Hepatocyte (in vitro differentiated cells): ENCODE measurements at regions not wholly inside any gene's neighbourhood (a gene's known extent, or its start where the extent isn't known, plus 50 kb on each side); places are given as distances from the start of the nearest gene placed in this dataset.

Source experiments
- DNase-seq: peaks from one replicate; pipeline ENCODE4 v3.0.0-alpha.2; 2016; ENCODE audit warnings: low spot score
- H2AFZ ChIP-seq: fragments of 200-600 bp; sonication (generic); 2 replicates; pipeline ENCODE4 v1.6.0; 2016; ENCODE audit warnings: antibody characterized with exemption, mild to moderate bottlenecking
- H3K27ac ChIP-seq: fragments of 200-600 bp; sonication (generic); 2 replicates; pipeline ENCODE4 v1.5.1; 2016; ENCODE audit warnings: mild to moderate bottlenecking
- H3K27me3 ChIP-seq: fragments of 200-600 bp; sonication (generic); 2 replicates; pipeline ENCODE4 v1.6.1; 2016
- H3K36me3 ChIP-seq: fragments of 200-600 bp; sonication (generic); replicated peaks from 2 replicates; pipeline ENCODE4 v1.5.1; 2016; ENCODE audit warnings: low read depth; ENCODE audit not compliant: insufficient read depth
- H3K4me1 ChIP-seq: fragments of 200-600 bp; sonication (generic); 2 replicates; pipeline ENCODE4 v1.5.1; 2016; ENCODE audit warnings: mild to moderate bottlenecking, moderate library complexity; ENCODE audit not compliant: insufficient read depth
- H3K4me2 ChIP-seq: fragments of 200-600 bp; sonication (generic); 2 replicates; pipeline ENCODE4 v1.6.0; 2016
- H3K4me3 ChIP-seq: fragments of 200-600 bp; sonication (generic); 2 replicates; pipeline ENCODE4 v1.5.1; 2016; ENCODE audit warnings: mild to moderate bottlenecking
- H3K79me2 ChIP-seq: fragments of 200-600 bp; sonication (generic); 2 replicates; pipeline ENCODE4 v1.6.0; 2017; ENCODE audit warnings: mild to moderate bottlenecking
- H3K9me2 ChIP-seq: fragments of 200-600 bp; sonication (generic); replicated peaks from 2 replicates; pipeline ENCODE4 v1.6.0; 2017; ENCODE audit warnings: mild to moderate bottlenecking; ENCODE audit not compliant: insufficient read depth
- H3K9me3 ChIP-seq: fragments of 200-600 bp; sonication (generic); 2 replicates; pipeline ENCODE4 v1.5.1; 2016; ENCODE audit warnings: low read depth, mild to moderate bottlenecking
- H4K20me1 ChIP-seq: fragments of 200-600 bp; sonication (generic); 2 replicates; pipeline ENCODE4 v1.6.0; 2016; ENCODE audit warnings: mild to moderate bottlenecking; ENCODE audit not compliant: insufficient read depth, poor library complexity, severe bottlenecking
- EZH2 ChIP-seq: fragments of 200-600 bp; sonication (generic); IDR thresholded peaks from 2 replicates; pipeline ENCODE4 v1.6.1; 2016; ENCODE audit warnings: antibody characterized with exemption, mild to moderate bottlenecking, borderline replicate concordance
- EZH2phosphoT487 ChIP-seq: fragments of 200-600 bp; sonication (generic); IDR thresholded peaks from one replicate; pipeline ENCODE4 v1.6.1; 2018; ENCODE audit warnings: antibody characterized with exemption, mild to moderate bottlenecking, low read depth, moderate library complexity; ENCODE audit not compliant: unreplicated experiment, severe bottlenecking
- WGBS: methylation state at CpG from one replicate; pipeline ENCODE4 v1.1.6; 2016; ENCODE audit warnings: low lambda C conversion rate; ENCODE audit errors: missing lambda C conversion rate; 5-methylcytosine and 5-hydroxymethylcytosine counted together
- TF ChIP-seq, protein P1 (sequence below): fragments of 200-600 bp; sonication (generic); IDR thresholded peaks from 2 replicates; pipeline ENCODE4 v1.5.1; 2016; ENCODE audit warnings: antibody characterized with exemption, mild to moderate bottlenecking; ENCODE audit not compliant: poor library complexity

DNA sequence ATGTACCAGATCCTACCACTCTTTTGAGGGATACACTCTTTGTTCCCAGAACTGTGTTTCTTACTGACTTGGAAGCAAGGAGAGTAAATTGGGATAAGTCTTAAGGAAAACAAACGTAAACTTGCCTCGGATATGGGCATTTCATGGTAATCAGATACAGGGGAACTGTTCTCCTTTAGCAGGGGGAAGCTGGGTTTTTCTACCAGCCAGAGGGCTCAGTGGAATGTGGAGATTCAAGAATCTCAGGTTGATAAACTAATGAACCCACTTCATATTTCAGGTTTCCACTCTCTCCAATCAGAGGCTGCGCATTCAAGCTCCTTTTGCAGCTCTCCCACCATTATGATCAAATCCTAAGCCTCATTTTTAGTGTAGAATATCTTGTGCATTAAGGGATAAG, 676.5 kb upstream of the FSHR start:
- TF ChIP-seq EZH2phosphoT487 (no peak), EZH2 (no peak)
- TF ChIP-seq, protein P1, sequence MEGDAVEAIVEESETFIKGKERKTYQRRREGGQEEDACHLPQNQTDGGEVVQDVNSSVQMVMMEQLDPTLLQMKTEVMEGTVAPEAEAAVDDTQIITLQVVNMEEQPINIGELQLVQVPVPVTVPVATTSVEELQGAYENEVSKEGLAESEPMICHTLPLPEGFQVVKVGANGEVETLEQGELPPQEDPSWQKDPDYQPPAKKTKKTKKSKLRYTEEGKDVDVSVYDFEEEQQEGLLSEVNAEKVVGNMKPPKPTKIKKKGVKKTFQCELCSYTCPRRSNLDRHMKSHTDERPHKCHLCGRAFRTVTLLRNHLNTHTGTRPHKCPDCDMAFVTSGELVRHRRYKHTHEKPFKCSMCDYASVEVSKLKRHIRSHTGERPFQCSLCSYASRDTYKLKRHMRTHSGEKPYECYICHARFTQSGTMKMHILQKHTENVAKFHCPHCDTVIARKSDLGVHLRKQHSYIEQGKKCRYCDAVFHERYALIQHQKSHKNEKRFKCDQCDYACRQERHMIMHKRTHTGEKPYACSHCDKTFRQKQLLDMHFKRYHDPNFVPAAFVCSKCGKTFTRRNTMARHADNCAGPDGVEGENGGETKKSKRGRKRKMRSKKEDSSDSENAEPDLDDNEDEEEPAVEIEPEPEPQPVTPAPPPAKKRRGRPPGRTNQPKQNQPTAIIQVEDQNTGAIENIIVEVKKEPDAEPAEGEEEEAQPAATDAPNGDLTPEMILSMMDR = no peak
- 55% methylated on average over 3 of the region's 3 CpGs for WGBS

DNA sequence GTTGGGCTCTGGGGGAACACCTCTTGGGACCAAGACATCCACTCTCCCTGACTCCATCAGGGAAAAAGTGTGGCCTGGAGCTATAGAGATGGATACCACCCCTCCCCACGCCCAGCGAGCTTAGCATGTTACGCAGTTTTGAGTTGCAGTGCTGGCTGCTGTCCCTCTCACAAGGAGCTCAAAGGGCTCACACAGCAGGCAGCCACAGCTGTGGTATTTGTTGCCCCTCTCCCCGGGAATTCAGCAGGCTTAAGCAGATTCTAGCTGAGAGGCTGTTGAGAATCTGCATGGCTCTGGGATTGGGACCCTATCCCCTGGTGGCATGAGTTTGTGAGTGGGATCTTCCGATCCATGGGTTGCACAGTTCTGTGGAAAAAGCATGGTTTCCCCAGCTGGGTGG, 673.1 kb upstream of the FSHR start:
- Histone ChIP-seq H3K27me3 (no peaks in the 10 kb centered on the region), H4K20me1 (no peaks in the 10 kb centered on the region), H3K9me2 (no peaks in the 10 kb centered on the region), H3K4me3 (no peak overlapping the region), H3K79me2 (no peaks in the 10 kb centered on the region), H3K9me3 (no peaks in the 10 kb centered on the region), H3K4me1 (peaks cover 3% of the 10 kb centered on the region), H3K4me2 (no peak overlapping the region), H3K36me3 (no peaks in the 10 kb centered on the region), H3K27ac (no peak overlapping the region), H2AFZ (no peak overlapping the region)
- no peak for TF ChIP-seq EZH2
- TF ChIP-seq, protein P1 = no peak
- TF ChIP-seq EZH2phosphoT487 = no peak
- 81% methylated on average over 5 of the region's 5 CpGs for WGBS
- no peak for DNase-seq

More for the DNA sequence above, 676.5 kb upstream of the FSHR start:
- Histone ChIP-seq H3K4me1 (peaks cover 3% of the 10 kb centered on the region), H3K36me3 (no peaks in the 10 kb centered on the region), H3K9me2 (no peaks in the 10 kb centered on the region), H3K9me3 (no peaks in the 10 kb centered on the region), H2AFZ (no peak overlapping the region), H3K4me3 (no peak overlapping the region), H3K27ac (no peak overlapping the region), H3K27me3 (no peaks in the 10 kb centered on the region), H3K79me2 (no peaks in the 10 kb centered on the region), H3K4me2 (no peak overlapping the region), H4K20me1 (no peaks in the 10 kb centered on the region)
- DNase-seq = no peak

DNA sequence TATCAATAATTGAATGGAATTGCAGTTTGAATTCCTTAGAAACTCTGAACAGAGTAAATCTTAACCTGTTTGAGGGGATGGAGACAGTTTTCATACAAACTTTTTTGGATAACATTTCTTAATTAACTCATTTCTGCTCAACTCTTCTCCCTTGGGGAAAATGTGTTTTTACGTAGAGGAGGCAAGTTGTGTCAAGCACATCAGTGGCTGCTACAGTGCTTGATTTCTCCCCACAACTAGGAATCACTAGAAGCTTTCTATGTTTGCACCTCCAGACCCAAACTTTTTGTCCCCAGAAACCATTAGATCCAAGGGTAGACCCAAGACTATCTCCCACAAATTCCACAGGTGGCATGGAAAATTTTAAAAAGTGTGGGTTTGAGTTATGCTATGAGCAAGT, 658.9 kb upstream of the FSHR start:
- H4K20me1 ChIP-seq = no peaks in the 10 kb centered on the region
- H3K4me3 ChIP-seq = no peak overlapping the region
- H2AFZ ChIP-seq = no peak overlapping the region
- no peaks in the 10 kb centered on the region for H3K4me1 ChIP-seq
- no peaks in the 10 kb centered on the region for H3K79me2 ChIP-seq
- no peaks in the 10 kb centered on the region for H3K9me3 ChIP-seq
- 93% methylated on average over 1 of the region's 1 CpG for WGBS
- H3K4me2 ChIP-seq = no peak overlapping the region
- no peak overlapping the region for H3K27ac ChIP-seq
- no peaks in the 10 kb centered on the region for H3K27me3 ChIP-seq
- TF ChIP-seq, protein P1 = no peak
- no peak for TF ChIP-seq EZH2
- no peak for TF ChIP-seq EZH2phosphoT487
- DNase-seq = no peak
- no peaks in the 10 kb centered on the region for H3K9me2 ChIP-seq
- H3K36me3 ChIP-seq = no peaks in the 10 kb centered on the region

DNA sequence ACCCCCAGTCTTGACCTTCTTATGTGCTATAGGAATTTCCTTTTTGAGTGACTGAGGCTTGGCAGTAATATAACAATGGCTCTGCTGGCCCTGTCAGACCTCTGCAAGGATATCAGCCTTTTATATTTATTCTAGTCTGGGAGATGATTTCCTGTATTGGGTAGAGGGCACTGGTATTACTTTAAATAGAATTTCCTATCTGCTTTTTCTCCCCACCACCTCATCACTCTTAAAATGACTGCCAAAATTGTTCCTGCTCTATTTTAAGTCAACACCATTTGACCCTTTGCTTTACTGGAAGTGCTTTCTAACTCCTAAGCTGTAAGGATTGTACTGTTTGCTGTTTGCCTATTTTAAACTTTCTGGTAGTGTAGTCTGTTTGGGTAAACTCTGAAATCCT, 658.4 kb upstream of the FSHR start:
- H3K4me2 ChIP-seq = no peak overlapping the region
- no peak overlapping the region for H3K27ac ChIP-seq
- H3K4me3 ChIP-seq = no peak overlapping the region
- no peaks in the 10 kb centered on the region for H3K79me2 ChIP-seq
- no peaks in the 10 kb centered on the region for H3K4me1 ChIP-seq
- no peaks in the 10 kb centered on the region for H3K9me2 ChIP-seq
- H4K20me1 ChIP-seq = no peaks in the 10 kb centered on the region
- DNase-seq = no peak
- TF ChIP-seq EZH2phosphoT487 (no peak), EZH2 (no peak)
- TF ChIP-seq, protein P1 = no peak
- H2AFZ ChIP-seq = no peak overlapping the region
- H3K27me3 ChIP-seq = no peaks in the 10 kb centered on the region
- H3K9me3 ChIP-seq = no peaks in the 10 kb centered on the region
- no peaks in the 10 kb centered on the region for H3K36me3 ChIP-seq
